Activated CD4-positive, alpha-beta T cell treated with anti-CD3 and anti-CD28 coated beads for 48 hours (primary cell): ENCODE measurements at regions not wholly inside any gene's neighbourhood (a gene's known extent, or its start where the extent isn't known, plus 50 kb on each side); places are given as distances from the start of the nearest gene placed in this dataset.

Experiments used
- DNase-seq: peaks from one replicate; pipeline ENCODE4 v3.0.0-alpha.2; 2020

DNA sequence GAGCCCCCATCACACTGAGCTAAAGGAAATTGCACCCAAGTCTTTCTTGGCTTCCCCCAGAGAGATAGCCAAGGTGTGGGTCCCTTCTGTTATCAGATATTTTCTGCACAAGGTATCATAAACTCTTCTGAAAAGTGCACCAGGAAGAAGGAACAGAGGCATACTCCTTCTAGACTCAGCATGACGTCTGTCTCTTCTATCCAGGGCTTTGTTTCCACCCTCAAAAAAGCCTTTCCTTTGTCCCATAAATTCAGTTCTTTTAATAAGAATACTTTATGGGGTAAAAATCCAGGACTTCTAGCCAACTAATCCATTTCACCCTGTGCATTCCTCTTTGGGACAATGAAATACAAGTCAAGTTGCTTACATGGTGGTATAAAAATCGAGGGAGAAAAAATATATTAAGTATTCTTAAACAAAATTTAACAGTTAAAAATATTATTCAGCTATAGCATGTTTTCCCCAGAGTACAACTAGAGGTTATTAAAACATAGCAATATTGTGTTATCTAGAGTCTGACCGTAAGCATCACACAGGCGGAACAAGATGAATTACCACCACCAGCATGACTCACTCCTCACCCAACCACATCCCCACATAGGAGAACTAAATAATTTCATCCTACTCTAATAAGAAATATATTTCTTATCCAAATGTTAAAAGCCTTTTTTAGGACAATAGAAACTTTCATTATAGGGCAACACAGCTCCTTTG, 79.9 kb upstream of the GPC6 start:
- no peak for DNase-seq

DNA sequence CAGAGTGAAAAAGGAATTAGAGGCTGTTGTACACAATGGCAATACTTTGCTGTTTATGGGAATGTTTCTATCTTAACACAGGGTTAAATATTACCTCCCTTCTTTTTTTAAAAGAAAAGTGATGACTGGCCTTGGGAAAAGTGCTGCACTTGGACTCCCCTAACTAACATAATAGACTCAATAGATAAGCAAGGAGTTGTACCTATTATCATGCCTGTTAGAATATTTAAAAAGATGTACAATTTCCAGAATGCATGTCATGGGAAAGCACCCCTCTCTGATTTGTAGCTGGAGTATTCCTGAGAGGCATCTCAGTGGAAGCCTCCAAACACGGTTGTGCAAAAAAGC, 79.3 kb upstream of the GPC6 start:
- DNase-seq, result no peak

DNA sequence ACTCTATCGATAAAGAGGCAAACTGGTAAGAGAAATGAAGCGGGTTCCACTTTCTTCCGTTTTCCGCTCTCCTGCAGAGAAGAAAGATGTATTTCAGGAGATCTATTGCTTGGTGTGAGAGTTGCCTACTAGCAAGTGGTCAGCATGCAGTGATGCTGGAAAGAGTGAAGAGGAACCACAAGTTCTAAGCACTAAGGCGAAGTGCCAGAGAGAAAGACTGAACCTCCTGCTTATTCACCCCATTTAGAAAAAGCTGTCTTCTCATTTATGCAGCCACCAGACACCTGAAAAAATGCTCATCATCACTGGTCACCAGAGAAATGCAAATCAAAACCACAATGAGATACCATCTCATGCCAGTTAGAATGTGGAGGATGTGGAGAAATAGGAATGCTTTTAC, 78.7 kb upstream of the GPC6 start:
- no peak for DNase-seq

DNA sequence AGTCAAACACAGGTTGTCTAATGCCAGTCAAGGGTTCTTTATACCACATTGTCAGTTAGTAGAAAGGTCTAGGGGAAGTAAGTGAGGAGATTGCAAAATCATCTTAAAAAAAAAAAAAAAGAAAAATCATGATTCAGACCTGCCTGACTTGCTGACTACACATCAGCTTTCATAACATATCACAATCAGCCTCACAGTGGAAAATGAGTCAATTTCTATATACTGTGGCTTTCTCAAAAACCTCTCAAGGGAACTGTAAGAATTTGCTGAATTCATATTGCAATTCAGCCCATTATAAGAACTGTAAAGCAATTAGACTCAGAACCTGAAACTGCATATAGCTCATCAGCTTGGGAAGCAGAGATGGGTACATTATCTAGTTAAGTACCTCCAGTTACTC, 75.3 kb upstream of the GPC6 start:
- no peak for DNase-seq

DNA sequence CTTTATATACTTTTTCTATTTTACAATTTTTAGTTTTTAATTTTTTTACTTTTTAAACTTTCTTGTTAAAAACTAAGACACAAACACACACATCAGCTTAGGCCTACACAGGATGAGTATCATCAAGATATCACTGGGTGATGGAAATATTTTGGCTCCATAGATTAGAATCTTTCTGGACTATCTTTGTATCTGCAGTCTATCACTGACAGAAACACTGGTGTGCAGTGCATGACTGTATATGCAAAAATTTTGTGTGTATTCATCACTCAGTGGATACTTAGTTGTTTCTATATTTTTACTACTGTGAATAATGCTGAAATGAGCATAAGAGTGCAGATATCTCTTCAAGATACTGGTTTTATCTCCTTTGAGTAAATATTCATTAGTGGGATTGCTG, 68.0 kb upstream of the GPC6 start:
- DNase-seq, result no peak

DNA sequence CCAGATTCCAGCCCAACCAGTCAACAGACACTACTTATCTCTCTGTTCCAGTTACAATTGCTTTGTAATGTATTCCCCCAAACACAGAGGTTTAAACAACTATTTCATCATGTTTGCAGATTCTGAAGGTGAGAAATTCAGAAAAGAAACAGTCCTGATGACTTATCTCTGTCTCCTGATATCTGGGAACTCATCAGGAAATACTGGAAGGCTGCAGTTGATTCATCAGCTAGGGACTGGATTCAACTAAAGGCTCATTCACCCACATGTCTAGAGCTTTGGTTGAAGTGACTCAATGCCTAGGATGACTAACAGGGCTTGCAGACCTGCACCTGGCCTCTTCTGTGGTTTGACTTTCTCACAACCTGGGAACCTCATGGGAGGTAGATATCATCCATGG, 56.6 kb upstream of the GPC6 start:
- peak; percentile 5 for DNase-seq

DNA sequence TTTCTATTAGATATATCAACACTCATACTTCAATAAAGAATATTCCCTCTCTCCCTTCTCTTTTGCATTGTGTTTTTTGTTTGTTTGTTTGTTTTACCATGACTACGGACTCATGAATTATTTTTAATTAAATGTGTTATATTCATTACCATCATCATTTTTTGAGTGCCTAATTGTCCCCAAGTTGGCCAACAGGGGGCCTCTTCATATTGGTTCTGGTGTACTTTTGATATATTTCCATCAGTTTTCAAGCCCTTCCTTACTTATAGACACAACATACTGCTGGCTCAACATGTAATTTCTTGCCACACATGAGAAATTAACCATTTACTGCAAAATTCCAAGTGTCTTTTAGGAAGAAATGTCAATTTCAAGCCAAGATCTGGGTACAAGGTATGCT, 54.5 kb upstream of the GPC6 start:
- no peak for DNase-seq

DNA sequence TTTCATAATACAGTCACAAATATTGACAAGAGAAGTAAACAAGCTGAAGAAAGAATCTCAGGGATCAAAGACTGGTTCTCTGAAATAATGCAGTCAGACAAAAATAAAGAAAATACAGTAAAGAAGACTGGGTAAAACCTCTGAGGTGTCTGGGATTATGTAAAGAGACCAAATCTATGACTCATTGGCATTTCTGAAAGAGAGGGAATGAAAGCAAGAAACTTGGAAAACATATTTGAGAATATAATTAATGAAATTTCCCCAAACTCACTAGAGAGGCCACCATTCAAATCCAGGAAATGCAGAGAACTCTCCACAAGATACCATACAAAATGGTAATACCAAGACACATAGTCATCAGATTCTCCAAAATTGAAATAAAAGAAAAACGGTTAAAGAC, 53.0 kb upstream of the GPC6 start:
- DNase-seq, result no peak

DNA sequence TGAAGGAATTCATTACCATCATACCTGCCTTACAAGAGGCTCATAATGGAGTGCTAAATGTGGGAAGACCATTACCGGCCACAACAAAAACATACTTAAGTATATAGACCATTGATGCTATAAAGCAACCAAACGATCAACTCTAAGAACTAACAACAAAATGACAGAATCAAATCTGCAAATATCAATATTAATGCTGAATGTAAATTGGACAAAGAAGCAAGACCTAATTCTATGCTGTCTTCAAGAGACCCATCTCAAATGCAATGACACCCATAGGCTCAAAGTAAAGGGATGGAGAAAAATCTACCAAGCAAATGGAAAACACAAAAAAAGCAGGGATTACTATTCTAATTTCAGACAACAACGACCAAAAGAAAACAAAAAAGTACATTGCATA, 52.3 kb upstream of the GPC6 start:
- DNase-seq, result no peak
